Stimulated activated CD4-positive, alpha-beta T cell treated with anti-CD3 and anti-CD28 coated beads, Interleukin-12 subunit alpha, Interleukin-12 subunit beta, amount 100 ng/mL, for 4 hours (primary cell): ENCODE measurements at regions not wholly inside any gene's neighbourhood (a gene's known extent, or its start where the extent isn't known, plus 50 kb on each side); places are given as distances from the start of the nearest gene placed in this dataset.

Experiments
- DNase-seq: peaks from one replicate; pipeline ENCODE4 v3.0.0-alpha.2; 2020

DNA sequence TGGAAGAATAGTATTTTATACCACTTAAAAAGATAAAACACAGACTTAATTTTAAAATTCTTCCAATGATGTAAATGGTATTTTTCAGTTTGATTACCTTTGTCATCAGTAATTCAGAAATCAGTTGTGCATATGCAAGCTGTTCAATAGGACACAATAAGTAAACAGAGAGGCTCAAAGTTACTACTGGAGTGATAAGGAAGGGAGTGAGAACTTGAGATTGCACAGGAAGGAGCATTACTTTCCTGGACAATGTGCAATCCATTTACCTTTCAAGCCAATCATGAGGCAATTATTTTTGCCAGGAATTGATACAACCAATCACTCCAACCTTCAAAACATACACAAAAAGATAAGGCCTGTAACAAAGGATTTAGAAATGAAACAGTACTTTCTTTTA lies 1024.3 kb downstream of the RAPGEF2 start:
- DNase-seq = no peak

DNA sequence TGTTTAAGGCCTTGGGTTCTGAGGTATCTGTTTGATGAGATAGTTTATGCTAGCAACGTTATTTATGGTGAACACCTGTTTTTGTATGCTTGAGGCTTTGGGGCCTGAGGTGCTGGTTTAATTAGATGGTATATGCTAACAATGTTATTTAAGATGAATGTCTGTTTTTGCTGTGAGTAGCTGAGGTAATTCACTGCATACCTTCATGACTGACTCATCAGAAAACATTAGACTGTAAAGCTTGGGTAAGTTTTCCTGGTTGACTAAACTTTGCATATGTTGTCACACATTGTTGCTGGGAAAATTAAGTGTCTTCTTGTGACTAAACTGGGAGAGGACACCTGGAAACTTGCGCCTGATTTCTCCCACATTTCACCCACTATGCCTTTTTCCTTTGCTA lies 1026.6 kb downstream of the RAPGEF2 start:
- DNase-seq = no peak

DNA sequence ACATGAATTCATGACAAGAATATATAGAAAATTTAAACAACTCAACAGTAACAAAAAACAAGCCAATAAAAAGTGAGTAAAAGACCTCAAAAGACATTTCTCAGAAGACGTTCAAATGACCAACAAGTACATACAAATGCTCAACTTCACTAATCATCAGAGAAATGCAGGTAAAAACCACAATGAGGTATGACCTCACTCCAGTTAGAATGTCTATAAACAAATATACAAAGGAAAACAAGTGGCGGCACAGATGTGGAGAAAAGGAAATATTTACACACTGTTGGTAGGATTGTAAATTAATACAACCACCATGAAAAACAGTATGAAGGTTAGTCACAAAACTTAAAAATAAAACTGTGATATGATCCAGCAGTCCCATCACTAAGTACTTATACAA lies 1033.1 kb downstream of the RAPGEF2 start:
- no peak for DNase-seq

DNA sequence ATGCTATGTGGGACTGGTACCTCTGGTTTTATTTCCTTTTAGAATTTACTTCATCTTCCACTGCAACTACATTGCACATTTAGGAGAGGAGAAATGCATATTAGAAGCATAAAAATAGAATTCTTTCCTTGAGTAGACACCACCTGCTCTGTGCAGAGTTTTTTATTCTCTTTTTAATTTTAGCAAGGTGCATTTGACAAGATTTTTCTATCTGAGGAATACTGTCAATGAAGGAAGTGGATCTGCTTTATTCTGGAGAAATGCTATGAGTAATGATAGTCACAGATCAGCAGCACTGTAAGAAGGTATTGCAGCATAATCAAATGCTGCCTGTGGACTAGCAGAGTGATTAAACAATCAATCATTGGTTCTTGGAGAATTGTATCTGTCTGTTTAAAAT lies 1038.3 kb downstream of the RAPGEF2 start:
- no peak for DNase-seq

DNA sequence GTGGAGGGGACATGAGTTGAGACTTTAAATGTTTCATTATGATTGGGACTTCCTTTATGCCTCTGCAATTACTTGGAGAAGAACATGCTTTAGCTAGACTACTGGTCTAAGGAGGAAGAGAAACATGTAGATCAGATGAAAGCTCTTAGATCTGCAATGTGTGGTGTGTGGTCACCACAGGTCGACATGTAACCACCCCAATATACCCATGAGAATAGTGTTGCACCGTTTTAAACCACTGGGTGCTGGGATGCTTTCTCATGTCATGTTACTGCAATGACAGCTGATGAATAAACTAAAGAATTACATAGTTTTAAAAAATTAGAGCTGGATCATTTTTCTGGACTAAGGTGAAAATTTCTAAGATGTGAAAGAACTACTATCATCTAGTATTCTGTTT lies 1039.7 kb downstream of the RAPGEF2 start:
- no peak for DNase-seq

DNA sequence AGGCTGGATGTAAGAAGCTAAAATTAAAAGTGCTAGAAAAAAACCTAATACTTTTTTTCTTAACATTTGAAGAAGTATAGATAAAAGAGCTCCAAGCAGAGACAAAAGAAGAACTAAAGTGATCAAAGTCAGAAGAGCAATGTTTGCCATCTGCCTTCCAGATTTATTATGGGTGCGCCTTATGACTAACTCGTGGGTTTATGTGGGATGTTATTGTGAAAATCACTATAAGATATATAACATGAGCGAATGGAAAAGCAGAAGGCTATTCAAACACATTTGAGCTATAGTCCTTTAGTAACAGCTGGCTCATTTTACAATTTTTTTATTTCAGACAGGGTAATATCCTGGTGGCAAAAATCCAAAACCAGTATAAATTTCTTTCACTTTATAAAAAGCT lies 1040.7 kb downstream of the RAPGEF2 start:
- DNase-seq = no peak

DNA sequence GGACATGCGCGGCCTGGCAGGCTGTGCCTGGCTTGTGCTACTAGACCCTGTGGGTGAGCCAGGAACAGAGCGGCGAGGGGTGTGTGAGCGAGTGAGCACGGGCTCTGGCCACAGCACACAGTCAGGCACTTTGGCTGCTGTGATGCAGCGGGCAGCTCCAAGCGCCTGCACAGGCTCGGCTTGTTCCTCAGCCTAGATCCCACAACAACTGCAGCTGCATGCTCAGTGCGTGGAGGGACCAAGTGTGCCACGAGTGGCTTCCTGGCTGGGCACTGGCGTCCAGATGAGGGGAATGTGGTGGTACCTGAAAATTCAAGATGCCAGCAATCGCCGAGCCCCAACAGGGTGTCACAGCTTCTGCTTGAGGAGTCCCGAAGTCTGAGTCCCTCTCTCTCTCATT lies 1056.6 kb downstream of the RAPGEF2 start:
- DNase-seq = no peak

DNA sequence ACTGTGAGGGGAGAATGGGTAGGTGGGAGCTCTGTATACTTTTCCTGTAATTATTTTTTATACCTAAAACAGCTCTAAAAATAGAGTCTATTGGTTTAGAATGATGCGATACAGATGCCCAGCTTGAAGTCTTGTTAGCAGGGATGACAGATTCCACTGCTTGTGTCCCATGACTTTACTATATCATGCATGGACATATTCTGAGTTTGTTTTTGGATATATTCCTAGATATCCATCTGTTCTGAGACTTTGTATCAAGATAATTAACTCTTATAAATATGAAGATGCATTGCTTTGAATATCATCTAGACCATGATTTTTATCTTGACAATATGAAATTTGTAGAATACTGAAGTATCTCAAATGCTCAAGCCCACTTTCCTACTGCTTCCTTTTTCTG lies 1058.1 kb downstream of the RAPGEF2 start:
- DNase-seq = no peak

DNA sequence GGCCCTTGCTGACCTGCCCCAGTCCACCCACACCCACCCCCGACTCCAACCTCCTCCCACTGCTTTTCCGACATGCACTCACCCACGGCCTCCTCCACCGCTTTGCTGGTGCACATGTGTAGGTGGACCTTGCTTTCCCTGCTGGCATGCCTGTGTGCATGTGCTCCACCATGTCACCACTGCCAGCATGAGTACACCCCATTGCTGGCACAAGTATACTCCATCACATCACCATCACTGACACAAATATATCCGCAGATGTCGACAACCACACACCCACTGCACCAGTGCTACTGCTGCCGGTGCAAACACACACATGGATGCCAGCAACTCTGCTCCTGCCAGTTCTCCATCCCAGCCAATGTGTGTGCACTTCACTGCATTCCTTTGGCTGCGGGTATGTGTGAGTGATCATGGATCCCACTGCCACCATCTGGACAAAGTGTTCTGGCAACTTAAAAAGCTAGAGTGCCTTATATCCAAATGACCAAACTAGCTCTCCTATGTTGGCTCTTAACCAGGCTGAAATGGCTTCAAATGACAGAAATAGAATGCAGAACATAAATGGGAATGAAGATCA lies 1072.3 kb downstream of the RAPGEF2 start:
- DNase-seq = no peak

DNA sequence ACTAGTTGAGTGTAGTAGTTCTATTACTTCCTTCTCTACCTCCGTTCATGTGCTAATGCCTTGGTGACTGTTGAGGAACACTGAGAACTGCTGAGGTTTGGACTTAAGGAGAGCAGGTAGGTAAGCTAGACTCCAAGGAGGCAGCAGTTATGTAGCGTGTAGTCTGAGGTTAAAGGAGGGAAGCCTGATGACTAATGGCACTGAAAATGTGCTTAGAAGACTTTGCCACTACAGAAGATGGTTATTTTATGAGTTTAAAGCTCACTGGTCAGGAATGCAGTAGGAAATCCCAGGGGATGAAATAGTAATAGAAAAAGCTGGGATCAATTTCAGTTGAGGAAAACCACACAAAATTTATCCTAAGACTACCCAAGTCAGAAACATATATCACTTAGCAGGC lies 1077.3 kb downstream of the RAPGEF2 start:
- DNase-seq = no peak

DNA sequence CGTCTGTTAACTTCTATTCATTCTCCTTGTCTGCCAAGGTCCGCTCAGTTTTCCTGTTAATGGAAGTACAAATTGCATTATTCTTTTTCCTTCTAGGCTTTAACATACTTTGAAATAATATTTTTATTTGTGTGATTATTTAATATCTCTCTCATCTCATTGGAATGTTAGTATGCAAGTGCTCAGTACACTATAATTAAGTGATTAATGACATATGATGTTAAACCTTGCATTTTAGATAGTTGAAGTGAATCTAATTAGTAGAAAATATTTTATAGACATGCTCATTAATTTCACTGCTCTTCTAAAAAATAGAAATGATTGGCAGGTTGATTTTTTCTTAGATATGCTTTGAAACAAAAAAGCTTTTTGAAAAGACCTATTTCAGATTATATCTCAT lies 1079.8 kb downstream of the RAPGEF2 start:
- no peak for DNase-seq

DNA sequence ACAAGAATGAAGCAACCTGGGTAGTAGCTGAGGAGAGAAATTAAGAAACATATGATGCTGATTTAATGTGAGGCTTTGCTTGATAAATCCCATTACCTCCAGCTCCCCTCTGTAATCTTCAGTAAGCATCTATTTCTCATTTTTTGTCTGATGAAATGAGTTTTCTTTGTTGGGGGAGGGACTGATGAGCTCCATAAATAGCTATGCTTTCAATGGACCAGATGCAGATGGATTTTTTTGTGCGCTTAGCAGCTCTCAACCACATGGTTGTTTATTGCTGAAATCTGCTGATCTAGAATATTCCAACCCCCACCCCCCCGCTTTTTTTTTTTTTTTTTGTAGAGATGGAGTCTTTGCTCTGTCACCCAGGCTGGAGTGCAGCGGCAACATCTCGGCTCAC lies 1082.0 kb downstream of the RAPGEF2 start:
- DNase-seq = no peak

DNA sequence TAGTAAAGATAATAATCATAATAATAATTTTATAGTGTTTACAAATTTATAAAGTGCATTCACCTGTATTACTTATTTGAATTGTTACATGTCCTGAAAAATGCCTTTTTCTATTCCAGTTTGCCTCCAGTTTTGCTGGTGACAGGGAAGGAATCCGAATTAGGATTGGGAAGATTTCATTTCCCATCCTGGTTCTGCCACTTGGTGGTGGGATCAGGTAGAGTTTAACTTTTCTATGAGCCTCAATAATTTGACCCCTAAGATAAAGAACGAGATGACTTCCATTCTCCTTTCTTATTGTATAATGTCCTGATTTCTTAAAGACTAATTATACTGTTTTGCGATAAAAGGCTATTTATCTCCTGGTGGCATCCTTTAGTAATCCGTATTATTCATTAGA lies 1090.9 kb downstream of the RAPGEF2 start:
- DNase-seq = no peak

DNA sequence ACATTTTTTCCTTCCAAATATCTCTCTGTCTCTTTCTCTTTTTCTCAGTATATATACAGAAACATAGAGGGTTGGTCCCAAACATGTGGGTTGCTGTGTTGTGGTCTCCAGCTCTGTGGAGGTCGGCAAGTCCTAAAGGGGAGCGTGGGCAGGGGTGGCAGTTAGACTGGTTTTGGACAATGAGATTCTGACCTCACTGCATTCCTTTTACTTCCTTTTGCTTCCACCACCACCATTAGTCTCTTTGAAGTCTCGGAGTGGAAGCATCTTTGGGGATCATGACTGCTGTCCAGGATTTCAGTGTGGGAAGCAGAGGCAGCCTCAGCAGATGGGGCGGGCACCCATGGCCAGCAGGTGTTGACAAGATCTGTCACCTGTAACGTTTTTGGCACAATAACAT lies 1091.8 kb downstream of the RAPGEF2 start:
- DNase-seq = no peak

DNA sequence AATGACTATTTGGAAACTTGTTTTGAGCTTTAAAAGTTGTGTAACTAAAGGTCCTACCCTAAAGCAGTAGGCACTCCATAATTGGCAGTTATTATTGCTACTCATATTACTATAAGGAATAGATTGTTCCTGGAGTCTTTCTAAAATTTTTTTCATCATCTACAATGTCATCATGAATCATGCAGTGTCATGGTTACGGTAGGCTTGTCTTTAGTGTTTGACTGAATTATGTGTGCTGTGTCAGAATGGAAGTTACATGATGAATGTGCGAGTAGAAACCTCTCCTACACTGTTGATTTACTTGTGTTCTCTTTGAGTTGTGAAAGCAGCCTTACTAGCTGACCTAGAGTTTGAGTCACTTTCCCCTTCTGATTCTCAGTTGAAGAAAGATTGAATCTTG lies 1099.9 kb downstream of the RAPGEF2 start:
- DNase-seq = no peak

DNA sequence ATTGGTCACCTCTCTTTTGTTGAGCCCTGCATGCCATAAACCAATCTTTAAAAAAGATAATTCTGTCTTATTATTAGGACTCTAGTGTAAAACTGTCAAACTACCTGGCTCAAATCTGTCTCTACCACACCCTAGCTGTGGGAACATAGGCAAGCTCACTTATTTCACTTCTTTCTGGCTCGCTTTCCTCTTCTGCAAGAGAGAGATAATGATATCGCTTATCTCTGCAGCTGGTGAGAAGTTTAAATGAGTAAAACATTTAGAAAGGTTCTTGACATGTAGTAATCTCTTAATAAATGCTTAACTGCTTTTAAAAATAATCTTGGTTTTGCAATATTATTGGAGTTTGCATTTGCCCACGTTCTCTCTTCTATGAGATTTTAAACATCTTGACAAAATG lies 1109.2 kb downstream of the RAPGEF2 start:
- DNase-seq = no peak

DNA sequence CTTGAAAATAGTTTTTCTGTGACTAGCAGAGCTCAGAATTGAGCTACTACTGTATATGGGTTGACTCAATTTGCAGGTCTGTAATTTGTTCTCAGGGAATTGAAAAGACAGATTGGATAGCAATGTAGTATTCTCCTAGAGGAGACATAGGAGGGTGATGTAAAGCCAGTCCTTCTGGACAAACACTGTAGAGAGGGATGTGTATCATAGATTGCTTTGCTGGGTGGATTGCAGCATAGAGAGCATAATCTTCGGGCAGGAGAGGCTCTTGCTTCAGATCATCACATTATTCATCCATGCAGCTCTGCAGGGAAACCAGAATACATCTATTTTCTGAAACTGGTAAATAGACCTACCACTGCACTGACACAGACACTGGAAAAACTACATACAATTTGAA lies 1110.5 kb downstream of the RAPGEF2 start:
- no peak for DNase-seq

DNA sequence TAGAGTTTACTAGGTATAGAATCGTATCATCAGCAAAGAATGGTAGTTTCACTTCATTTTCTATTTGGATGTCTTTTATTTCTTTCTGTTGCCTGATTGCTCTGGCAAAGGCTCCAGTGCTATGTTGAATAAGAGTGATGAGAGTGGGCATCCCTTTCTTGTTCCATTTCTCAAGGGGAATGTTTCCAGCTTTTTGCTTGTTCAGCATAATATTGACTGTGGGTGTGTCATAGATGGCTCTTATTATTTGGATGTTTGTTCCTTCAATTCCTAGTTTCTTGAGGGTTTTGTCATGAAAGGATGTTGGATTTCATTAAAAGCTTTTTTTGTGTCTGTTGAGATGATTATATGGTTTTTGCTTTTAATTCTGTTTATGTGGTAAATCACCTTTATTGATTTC lies 1114.5 kb downstream of the RAPGEF2 start:
- DNase-seq = no peak

DNA sequence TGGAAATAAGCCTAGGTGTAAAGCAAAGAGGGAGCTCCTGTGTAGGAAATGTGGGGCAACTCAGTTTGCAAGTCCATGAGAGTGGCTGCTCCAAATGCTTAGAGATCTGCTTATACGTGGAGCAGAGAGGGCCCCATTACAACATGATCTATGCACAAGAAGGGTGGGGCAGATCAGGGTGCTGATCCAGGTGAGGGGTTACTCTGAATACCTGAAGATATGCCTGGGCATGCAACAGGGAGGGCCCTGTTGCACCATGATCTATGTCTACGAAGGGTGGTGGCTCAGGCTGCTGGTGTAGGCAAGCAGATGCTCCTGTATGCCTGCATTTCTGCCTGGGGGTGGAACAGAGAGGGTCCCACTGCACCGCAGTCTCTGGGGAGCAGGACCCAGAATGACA lies 1121.2 kb downstream of the RAPGEF2 start:
- no peak for DNase-seq

DNA sequence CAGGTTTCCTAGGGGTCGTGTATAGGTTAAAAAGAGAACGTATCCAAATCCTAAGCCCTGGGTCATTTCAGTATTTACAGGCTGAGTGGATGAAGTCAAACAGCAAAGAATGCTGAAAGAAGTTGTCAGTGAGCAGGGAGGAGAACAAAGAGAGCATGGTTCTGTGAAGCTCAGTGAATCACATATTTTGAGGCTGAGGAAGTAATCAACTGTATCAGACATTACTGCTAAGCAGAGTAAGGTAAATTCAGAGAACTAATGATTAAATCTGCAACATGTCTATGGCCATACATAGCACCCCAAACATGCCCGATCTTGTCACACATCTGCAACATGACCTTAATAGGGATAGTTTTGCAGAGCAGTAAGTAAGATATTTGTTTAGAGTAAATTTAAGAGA lies 1130.3 kb downstream of the RAPGEF2 start:
- no peak for DNase-seq

DNA sequence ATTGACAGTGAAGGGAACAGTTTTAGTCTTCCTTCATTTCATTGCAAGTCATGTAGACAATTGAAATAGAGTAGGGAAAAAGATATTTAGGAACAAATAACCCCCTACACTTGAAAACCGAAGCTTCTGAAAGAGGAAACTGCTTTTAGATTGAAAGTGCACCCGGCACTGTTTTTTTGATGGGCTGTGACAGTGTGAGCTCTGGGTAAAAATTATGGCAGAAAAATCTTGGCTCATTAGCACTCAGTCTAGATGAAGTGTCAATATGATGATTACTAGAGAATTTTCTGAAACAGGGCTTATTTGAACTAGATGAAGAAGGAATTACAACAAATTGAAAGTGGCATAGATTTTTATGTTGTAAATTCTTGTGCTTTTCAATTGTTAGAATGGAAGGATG lies 1132.4 kb downstream of the RAPGEF2 start:
- no peak for DNase-seq

DNA sequence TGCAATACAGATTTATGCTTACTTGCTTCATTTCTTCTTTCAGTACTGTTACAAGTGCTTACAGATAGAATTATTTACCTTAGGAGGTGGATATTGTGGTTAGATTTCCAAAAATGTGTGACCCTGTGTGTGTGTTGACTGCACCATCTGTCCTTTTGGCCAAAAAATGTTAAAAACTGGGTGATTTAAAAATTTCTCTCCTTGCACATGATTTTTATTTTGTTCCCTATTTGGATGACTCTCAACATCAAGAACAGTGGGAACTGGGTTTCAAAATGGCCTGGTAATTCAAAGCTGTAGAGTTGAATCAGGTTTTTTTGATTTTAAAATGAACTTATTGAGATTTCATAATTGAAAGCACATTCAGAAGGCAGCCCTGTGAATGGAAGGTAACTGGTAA lies 1132.9 kb downstream of the RAPGEF2 start:
- DNase-seq = no peak

DNA sequence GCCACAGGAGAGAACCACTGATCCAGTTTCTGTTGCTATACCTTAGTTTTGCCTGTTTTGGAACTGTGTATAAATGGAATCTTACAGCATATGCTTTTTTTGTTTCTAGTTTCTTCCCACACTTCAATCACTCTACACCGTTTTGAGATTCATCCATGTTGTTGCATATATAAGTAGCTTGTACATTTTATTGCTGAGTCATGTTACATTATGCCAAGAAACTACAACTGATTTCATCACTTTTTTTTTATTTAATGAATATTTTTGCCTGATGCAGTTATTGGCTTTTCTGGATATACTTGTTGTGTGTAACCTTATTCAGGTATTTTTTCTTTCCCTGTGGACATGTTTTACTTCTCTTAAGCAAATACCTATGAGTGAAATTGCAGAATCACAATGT lies 1135.9 kb downstream of the RAPGEF2 start:
- DNase-seq = no peak

DNA sequence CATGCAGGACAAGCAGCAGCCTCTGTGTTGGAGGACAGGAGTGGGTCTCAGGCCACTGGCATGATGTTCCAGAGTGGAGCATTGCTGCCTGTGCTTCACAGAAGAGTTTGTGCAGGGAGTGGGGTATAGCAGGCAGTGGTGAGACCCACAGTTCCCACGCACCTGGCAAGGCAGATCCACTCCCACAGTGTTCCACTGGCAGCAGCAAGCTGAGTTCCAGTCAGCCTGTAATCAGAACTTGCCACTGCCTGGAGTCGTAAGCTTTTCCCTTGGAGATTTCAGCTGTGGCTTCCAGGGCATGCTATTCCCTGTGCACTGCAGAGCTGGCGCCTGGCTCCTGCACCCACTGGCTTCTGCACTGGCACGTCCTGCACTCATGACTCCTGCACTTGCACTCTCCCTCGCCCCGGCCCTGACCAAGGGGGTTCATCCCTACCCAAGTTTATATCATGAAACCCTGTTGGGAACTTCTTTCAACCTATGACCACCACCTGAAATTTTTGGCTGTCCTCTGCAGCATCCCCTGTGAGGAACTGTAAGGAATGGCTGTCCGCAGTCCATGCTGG lies 1144.3 kb downstream of the RAPGEF2 start:
- no peak for DNase-seq

DNA sequence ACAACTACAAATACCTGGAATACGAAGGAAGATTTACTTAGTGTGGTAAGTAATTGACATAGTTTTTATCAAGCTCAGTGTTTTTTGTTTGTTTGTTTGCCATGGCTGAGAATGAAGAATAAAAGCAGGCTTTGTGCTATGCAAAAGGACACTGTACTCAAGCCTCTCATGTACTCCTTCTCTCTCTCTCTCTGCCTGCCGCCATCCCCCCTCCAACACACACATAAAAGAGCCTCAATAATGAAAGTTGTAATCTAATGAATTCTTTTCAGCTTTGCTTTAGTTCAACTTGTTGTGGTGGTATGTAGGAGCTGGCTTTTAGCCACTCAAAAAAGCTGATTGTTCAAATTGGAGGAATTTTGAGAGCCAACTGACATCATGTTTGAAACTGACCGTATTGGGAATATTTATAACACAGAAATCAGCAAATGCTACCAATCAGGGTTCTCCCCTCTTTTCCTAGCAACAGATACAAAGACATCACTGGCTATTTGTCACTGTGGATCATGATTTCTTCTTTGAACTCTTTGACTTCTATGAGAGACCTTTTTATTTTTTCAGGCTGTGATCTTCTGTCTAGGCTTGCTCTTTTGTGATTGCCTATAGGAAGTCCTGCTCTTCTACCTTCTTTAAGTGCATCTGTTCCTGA lies 1148.8 kb downstream of the RAPGEF2 start:
- no peak for DNase-seq
